GM23338 (cell line): ENCODE measurements at regions not wholly inside any gene's neighbourhood (a gene's known extent, or its start where the extent isn't known, plus 50 kb on each side); places are given as distances from the start of the nearest gene placed in this dataset.

Source experiments
- ATAC-seq: fragments of 200-7000 bp; cut with Tn5 transposase; 3 replicates; pipeline ENCODE4 v1.9.1; 2020
- DNase-seq: peaks from one replicate; pipeline ENCODE4 v3.0.0-alpha.2; 2015; ENCODE audit warnings: low spot score
- H2AFZ ChIP-seq: fragments of 200-600 bp; sonication (generic); 2 replicates; pipeline ENCODE4 v1.8.0; 2016; ENCODE audit warnings: antibody characterized with exemption, mild to moderate bottlenecking, moderate library complexity
- H3F3A ChIP-seq: fragments of 200-600 bp; sonication (generic); replicated peaks from 2 replicates; pipeline ENCODE4 v1.8.0; 2017; ENCODE audit warnings: antibody characterized with exemption, mixed run types, low read depth
- H3K27ac ChIP-seq: fragments of 200-600 bp; sonication (generic); 2 replicates; pipeline ENCODE4 v1.6.1; 2016; ENCODE audit warnings: low read depth
- H3K27me3 ChIP-seq: fragments of 200-600 bp; sonication (generic); 2 replicates; pipeline ENCODE4 v1.8.0; 2016; ENCODE audit warnings: mild to moderate bottlenecking, mixed run types, moderate library complexity; ENCODE audit not compliant: insufficient read depth
- H3K36me3 ChIP-seq: fragments of 200-600 bp; sonication (generic); 2 replicates; pipeline ENCODE4 v1.8.0; 2016; ENCODE audit warnings: mild to moderate bottlenecking; ENCODE audit not compliant: insufficient read depth
- H3K4me1 ChIP-seq: fragments of 200-600 bp; sonication (generic); 2 replicates; pipeline ENCODE4 v1.8.0; 2016; ENCODE audit warnings: mild to moderate bottlenecking, moderate library complexity; ENCODE audit not compliant: insufficient read depth
- H3K4me2 ChIP-seq: fragments of 200-600 bp; sonication (generic); 2 replicates; pipeline ENCODE4 v1.7.1; 2017; ENCODE audit warnings: mixed run types
- H3K4me3 ChIP-seq: fragments of 200-600 bp; sonication (generic); 2 replicates; pipeline ENCODE4 v1.6.1; 2016; ENCODE audit warnings: mixed run types
- H3K79me2 ChIP-seq: fragments of 200-600 bp; sonication (generic); replicated peaks from 2 replicates; pipeline ENCODE4 v1.8.0; 2017; ENCODE audit warnings: mild to moderate bottlenecking; ENCODE audit not compliant: insufficient read depth
- H3K9me2 ChIP-seq: fragments of 200-600 bp; sonication (generic); 2 replicates; pipeline ENCODE4 v1.8.0; 2017; ENCODE audit not compliant: insufficient read depth
- H4K20me1 ChIP-seq: fragments of 200-600 bp; sonication (generic); replicated peaks from 2 replicates; pipeline ENCODE4 v1.8.0; 2017; ENCODE audit warnings: mild to moderate bottlenecking; ENCODE audit not compliant: insufficient read depth
- H3K27ac Mint-ChIP-seq: 2 replicates; pipeline ENCODE4 v1.8.0; 2020; ENCODE audit warnings: inconsistent platforms, mild to moderate bottlenecking, moderate library complexity, mixed read lengths
- H3K27me3 Mint-ChIP-seq: 3 replicates; pipeline ENCODE4 v1.8.0; 2022; ENCODE audit warnings: low read depth, mild to moderate bottlenecking, moderate library complexity, mixed read lengths, inconsistent platforms; ENCODE audit not compliant: insufficient read depth, poor library complexity
- H3K36me3 Mint-ChIP-seq: 3 replicates; pipeline ENCODE4 v1.8.0; 2021; ENCODE audit warnings: low read depth, mild to moderate bottlenecking, inconsistent platforms, moderate library complexity, mixed read lengths
- H3K4me1 Mint-ChIP-seq: 3 replicates; pipeline ENCODE4 v1.8.0; 2020; ENCODE audit warnings: mild to moderate bottlenecking, inconsistent platforms, mixed read lengths
- H3K4me3 Mint-ChIP-seq: 3 replicates; pipeline ENCODE4 v1.8.0; 2021; ENCODE audit warnings: moderate library complexity, mild to moderate bottlenecking, inconsistent platforms, mixed read lengths
- H3K9me3 Mint-ChIP-seq: 3 replicates; pipeline ENCODE4 v1.8.0; 2020; ENCODE audit warnings: moderate library complexity, mild to moderate bottlenecking, inconsistent platforms, mixed read lengths
- CREB1 ChIP-seq: fragments of 250-450 bp; sonication (Bioruptor Pico); IDR thresholded peaks from 2 replicates; pipeline ENCODE4 v1.5.0; 2020; ENCODE audit warnings: low read depth, mild to moderate bottlenecking, moderate library complexity
- EZH2phosphoT487 ChIP-seq: fragments of 200-600 bp; sonication (generic); IDR thresholded peaks from one replicate; pipeline ENCODE4 v1.8.1; 2018; ENCODE audit warnings: antibody characterized with exemption; ENCODE audit not compliant: unreplicated experiment
- NANOG ChIP-seq: IDR thresholded peaks from 2 replicates; pipeline ENCODE4 v1.6.1; 2016; ENCODE audit warnings: antibody characterized with exemption, borderline replicate concordance
- POLR2AphosphoS5 ChIP-seq: IDR thresholded peaks from 2 replicates; pipeline ENCODE4 v1.6.1; 2016; ENCODE audit warnings: antibody characterized with exemption, low read depth
- ZNF114 ChIP-seq: fragments of 250-450 bp; sonication (Bioruptor Pico); IDR thresholded peaks from 2 replicates; pipeline ENCODE4 v1.5.0; 2020; ENCODE audit warnings: mild to moderate bottlenecking, moderate library complexity
- ZNF331 ChIP-seq: fragments of 250-450 bp; sonication (Bioruptor Pico); IDR thresholded peaks from 2 replicates; pipeline ENCODE4 v1.5.0; 2020; ENCODE audit warnings: low read depth, mild to moderate bottlenecking, moderate library complexity
- TF ChIP-seq, protein P1 (sequence below): IDR thresholded peaks from one replicate; pipeline ENCODE4 v1.6.1; 2018; ENCODE audit warnings: antibody characterized with exemption; ENCODE audit not compliant: unreplicated experiment
- TF ChIP-seq, protein P2 (sequence below), 2 experiments: fragments of 200-600 bp in 1 of 2; sonication (generic) in 1 of 2; conservative IDR thresholded peaks; 2 replicates each; pipeline versions ENCODE4 v1.5.1 to v1.6.1; 2016 to 2017; ENCODE audit warnings: antibody characterized with exemption in 2 of 2, low read depth in 2 of 2, mild to moderate bottlenecking in 2 of 2, moderate library complexity in 1 of 2
- TF ChIP-seq, protein P3 (sequence below): fragments of 250-450 bp; sonication (Bioruptor Pico); IDR thresholded peaks from 2 replicates; pipeline ENCODE4 v1.5.0; 2020; ENCODE audit warnings: mild to moderate bottlenecking, moderate library complexity

DNA sequence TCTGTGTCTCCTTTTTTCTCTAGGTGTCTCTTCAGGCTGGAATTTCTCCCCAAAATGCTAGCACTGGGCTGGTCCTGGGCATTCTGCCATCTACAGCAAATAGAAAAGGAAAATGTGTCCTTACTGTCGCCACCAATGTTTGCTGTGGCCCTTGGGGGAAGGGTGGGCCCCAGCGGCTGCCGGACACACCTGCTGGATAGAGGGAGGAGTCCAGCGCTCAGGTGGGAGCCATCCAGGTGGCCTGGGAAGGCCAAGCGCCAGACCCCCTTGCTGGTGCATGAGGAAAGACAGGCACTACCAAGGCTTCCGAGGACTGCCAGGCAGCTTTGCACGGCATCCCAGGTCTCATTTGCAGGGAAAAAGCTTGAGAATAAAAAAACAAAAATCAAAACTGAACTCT, 147.7 kb upstream of the GATA6 start (continued):
- TF ChIP-seq, protein P1, sequence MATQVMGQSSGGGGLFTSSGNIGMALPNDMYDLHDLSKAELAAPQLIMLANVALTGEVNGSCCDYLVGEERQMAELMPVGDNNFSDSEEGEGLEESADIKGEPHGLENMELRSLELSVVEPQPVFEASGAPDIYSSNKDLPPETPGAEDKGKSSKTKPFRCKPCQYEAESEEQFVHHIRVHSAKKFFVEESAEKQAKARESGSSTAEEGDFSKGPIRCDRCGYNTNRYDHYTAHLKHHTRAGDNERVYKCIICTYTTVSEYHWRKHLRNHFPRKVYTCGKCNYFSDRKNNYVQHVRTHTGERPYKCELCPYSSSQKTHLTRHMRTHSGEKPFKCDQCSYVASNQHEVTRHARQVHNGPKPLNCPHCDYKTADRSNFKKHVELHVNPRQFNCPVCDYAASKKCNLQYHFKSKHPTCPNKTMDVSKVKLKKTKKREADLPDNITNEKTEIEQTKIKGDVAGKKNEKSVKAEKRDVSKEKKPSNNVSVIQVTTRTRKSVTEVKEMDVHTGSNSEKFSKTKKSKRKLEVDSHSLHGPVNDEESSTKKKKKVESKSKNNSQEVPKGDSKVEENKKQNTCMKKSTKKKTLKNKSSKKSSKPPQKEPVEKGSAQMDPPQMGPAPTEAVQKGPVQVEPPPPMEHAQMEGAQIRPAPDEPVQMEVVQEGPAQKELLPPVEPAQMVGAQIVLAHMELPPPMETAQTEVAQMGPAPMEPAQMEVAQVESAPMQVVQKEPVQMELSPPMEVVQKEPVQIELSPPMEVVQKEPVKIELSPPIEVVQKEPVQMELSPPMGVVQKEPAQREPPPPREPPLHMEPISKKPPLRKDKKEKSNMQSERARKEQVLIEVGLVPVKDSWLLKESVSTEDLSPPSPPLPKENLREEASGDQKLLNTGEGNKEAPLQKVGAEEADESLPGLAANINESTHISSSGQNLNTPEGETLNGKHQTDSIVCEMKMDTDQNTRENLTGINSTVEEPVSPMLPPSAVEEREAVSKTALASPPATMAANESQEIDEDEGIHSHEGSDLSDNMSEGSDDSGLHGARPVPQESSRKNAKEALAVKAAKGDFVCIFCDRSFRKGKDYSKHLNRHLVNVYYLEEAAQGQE = no peak
- no peak for TF ChIP-seq POLR2AphosphoS5
- TF ChIP-seq EZH2phosphoT487 = no peak

DNA sequence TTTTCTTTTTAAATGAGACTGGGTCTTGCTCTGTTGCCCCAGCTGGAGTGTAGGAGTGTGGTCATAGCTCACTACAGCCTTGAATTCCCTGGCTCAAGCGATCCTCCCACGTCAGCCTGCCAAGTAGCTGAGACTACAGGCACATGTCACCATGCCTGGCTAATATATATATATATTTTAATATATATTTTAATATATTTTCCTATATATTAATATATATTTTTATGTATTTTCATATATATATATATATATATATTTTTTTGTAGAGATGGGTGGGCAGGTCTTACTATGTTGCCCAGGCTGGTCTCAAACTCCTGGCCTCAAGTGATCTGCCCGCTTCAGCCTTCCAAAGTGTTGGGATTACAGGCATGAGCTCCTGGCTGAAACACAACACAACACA, 144.5 kb upstream of the GATA6 start:
- ATAC-seq (no peak), DNase-seq (no peak)
- TF ChIP-seq NANOG (no peak), ZNF331 (CRISPR knock-in tag) (no peak), EZH2phosphoT487 (no peak), ZNF114 (CRISPR knock-in tag) (no peak), CREB1 (CRISPR knock-in tag) (no peak)
- TF ChIP-seq, protein P2, sequence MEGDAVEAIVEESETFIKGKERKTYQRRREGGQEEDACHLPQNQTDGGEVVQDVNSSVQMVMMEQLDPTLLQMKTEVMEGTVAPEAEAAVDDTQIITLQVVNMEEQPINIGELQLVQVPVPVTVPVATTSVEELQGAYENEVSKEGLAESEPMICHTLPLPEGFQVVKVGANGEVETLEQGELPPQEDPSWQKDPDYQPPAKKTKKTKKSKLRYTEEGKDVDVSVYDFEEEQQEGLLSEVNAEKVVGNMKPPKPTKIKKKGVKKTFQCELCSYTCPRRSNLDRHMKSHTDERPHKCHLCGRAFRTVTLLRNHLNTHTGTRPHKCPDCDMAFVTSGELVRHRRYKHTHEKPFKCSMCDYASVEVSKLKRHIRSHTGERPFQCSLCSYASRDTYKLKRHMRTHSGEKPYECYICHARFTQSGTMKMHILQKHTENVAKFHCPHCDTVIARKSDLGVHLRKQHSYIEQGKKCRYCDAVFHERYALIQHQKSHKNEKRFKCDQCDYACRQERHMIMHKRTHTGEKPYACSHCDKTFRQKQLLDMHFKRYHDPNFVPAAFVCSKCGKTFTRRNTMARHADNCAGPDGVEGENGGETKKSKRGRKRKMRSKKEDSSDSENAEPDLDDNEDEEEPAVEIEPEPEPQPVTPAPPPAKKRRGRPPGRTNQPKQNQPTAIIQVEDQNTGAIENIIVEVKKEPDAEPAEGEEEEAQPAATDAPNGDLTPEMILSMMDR (conservative IDR thresholded peaks at IDR 0.05; ENCODE audit: low read depth in 2 of 2) = no peak
- Histone ChIP-seq H3K4me3 (no peak overlapping the region), H3K27me3 (no peaks in the 10 kb centered on the region), H2AFZ (no peak overlapping the region), H3F3A (no peaks in the 10 kb centered on the region), H3K79me2 (no peaks in the 10 kb centered on the region), H4K20me1 (no peaks in the 10 kb centered on the region), H3K4me1 (no peaks in the 10 kb centered on the region), H3K4me2 (no peak overlapping the region), H3K36me3 (no peaks in the 10 kb centered on the region), H3K9me2 (0 out of 2 replicates have a peak, but pooled peaks cover 4% of the 10 kb centered on the region), H3K27ac (no peak overlapping the region)
- H3K9me3 Mint-ChIP-seq = no peaks in the 10 kb centered on the region; the same call in 2 of the 3 replicates
- no peak overlapping the region for H3K4me3 Mint-ChIP-seq
- peaks cover 8% of the 10 kb centered on the region for H3K4me1 Mint-ChIP-seq
- no peaks in the 10 kb centered on the region for H3K36me3 Mint-ChIP-seq
- peaks cover 2% of the 10 kb centered on the region for H3K27me3 Mint-ChIP-seq
- no peak overlapping the region for H3K27ac Mint-ChIP-seq

DNA sequence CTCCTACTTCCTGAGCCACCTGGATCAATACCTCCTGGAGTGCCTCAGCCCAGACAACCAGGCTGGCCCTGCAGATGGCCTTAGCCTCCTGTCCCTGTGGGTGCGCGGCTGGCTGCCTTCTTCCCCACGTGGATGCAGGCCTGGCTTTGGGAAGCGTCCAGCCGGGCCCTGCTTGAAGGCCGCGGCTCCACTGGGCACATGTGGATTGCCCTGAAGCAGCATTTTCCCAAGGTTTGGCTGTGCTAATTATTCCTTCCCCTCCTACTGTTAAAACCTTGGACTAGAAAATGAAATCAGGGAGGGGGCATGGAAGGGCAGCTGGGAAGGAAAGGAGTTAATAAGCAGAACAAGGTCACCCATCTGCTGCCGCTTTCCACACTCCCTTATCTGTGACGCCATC, 143.0 kb upstream of the GATA6 start:
- DNase-seq (no peak), ATAC-seq (no peak)
- Histone ChIP-seq H3K27ac (no peak overlapping the region), H3K9me2 (0 out of 2 replicates have a peak, but pooled peaks cover 7% of the 10 kb centered on the region), H4K20me1 (no peaks in the 10 kb centered on the region), H3K27me3 (no peaks in the 10 kb centered on the region), H3K36me3 (no peaks in the 10 kb centered on the region), H3K4me2 (no peak overlapping the region), H3K4me1 (no peaks in the 10 kb centered on the region), H3K79me2 (no peaks in the 10 kb centered on the region), H3F3A (no peaks in the 10 kb centered on the region), H3K4me3 (no peak overlapping the region), H2AFZ (peak overlapping the region; percentile 28; the same call in 1 of the 2 replicates)
- Mint-ChIP-seq H3K9me3 (no peaks in the 10 kb centered on the region; the same call in 2 of the 3 replicates), H3K4me3 (no peak overlapping the region), H3K4me1 (peaks cover 5% of the 10 kb centered on the region), H3K27ac (no peak overlapping the region), H3K27me3 (peaks cover 2% of the 10 kb centered on the region), H3K36me3 (no peaks in the 10 kb centered on the region)
- TF ChIP-seq, protein P3, sequence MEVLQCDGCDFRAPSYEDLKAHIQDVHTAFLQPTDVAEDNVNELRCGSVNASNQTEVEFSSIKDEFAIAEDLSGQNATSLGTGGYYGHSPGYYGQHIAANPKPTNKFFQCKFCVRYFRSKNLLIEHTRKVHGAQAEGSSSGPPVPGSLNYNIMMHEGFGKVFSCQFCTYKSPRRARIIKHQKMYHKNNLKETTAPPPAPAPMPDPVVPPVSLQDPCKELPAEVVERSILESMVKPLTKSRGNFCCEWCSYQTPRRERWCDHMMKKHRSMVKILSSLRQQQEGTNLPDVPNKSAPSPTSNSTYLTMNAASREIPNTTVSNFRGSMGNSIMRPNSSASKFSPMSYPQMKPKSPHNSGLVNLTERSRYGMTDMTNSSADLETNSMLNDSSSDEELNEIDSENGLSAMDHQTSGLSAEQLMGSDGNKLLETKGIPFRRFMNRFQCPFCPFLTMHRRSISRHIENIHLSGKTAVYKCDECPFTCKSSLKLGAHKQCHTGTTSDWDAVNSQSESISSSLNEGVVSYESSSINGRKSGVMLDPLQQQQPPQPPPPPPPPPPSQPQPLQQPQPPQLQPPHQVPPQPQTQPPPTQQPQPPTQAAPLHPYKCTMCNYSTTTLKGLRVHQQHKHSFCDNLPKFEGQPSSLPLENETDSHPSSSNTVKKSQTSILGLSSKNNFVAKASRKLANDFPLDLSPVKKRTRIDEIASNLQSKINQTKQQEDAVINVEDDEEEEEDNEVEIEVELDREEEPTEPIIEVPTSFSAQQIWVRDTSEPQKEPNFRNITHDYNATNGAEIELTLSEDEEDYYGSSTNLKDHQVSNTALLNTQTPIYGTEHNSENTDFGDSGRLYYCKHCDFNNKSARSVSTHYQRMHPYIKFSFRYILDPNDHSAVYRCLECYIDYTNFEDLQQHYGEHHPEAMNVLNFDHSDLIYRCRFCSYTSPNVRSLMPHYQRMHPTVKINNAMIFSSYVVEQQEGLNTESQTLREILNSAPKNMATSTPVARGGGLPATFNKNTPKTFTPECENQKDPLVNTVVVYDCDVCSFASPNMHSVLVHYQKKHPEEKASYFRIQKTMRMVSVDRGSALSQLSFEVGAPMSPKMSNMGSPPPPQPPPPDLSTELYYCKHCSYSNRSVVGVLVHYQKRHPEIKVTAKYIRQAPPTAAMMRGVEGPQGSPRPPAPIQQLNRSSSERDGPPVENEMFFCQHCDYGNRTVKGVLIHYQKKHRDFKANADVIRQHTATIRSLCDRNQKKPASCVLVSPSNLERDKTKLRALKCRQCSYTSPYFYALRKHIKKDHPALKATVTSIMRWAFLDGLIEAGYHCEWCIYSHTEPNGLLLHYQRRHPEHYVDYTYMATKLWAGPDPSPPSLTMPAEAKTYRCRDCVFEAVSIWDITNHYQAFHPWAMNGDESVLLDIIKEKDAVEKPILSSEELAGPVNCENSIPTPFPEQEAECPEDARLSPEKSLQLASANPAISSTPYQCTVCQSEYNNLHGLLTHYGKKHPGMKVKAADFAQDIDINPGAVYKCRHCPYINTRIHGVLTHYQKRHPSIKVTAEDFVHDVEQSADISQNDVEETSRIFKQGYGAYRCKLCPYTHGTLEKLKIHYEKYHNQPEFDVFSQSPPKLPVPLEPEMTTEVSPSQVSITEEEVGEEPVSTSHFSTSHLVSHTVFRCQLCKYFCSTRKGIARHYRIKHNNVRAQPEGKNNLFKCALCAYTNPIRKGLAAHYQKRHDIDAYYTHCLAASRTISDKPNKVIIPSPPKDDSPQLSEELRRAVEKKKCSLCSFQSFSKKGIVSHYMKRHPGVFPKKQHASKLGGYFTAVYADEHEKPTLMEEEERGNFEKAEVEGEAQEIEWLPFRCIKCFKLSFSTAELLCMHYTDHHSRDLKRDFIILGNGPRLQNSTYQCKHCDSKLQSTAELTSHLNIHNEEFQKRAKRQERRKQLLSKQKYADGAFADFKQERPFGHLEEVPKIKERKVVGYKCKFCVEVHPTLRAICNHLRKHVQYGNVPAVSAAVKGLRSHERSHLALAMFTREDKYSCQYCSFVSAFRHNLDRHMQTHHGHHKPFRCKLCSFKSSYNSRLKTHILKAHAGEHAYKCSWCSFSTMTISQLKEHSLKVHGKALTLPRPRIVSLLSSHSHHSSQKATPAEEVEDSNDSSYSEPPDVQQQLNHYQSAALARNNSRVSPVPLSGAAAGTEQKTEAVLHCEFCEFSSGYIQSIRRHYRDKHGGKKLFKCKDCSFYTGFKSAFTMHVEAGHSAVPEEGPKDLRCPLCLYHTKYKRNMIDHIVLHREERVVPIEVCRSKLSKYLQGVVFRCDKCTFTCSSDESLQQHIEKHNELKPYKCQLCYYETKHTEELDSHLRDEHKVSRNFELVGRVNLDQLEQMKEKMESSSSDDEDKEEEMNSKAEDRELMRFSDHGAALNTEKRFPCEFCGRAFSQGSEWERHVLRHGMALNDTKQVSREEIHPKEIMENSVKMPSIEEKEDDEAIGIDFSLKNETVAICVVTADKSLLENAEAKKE (CRISPR knock-in tag) = no peak
